22Rv1 (cell line): ENCODE measurements at regions not wholly inside any gene's neighbourhood (a gene's known extent, or its start where the extent isn't known, plus 50 kb on each side); places are given as distances from the start of the nearest gene placed in this dataset.

Source experiments
- ZFX ChIP-seq: fragments of 450-650 bp; IDR thresholded peaks from 2 replicates; pipeline ENCODE4 v1.6.1; 2017; ENCODE audit warnings: antibody characterized with exemption, borderline replicate concordance
- TF ChIP-seq, protein P1 (sequence below): fragments of 450-650 bp; IDR thresholded peaks from 2 replicates; pipeline ENCODE4 v1.5.1; 2017; ENCODE audit warnings: mild to moderate bottlenecking

DNA sequence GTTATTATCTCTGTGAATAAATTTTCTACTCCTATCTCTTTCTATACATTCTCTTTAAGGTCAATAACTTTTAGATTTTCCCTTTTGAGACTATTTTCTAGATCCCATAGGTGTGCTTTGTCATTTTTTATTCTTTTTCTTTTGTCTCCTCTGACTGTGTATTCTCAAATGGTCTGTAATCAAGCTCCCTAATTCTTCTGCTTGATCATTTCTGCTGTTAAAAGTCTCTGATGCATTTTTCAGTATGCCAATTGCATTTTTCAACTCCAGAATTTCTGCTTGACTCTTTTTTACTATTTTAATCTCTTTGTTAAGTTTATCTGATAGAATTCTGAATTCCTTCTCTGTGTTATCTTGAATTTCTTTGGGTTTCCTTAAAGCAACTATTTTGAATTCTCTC lies 78.2 kb downstream of the THNSL1 start:
- TF ChIP-seq, protein P1, sequence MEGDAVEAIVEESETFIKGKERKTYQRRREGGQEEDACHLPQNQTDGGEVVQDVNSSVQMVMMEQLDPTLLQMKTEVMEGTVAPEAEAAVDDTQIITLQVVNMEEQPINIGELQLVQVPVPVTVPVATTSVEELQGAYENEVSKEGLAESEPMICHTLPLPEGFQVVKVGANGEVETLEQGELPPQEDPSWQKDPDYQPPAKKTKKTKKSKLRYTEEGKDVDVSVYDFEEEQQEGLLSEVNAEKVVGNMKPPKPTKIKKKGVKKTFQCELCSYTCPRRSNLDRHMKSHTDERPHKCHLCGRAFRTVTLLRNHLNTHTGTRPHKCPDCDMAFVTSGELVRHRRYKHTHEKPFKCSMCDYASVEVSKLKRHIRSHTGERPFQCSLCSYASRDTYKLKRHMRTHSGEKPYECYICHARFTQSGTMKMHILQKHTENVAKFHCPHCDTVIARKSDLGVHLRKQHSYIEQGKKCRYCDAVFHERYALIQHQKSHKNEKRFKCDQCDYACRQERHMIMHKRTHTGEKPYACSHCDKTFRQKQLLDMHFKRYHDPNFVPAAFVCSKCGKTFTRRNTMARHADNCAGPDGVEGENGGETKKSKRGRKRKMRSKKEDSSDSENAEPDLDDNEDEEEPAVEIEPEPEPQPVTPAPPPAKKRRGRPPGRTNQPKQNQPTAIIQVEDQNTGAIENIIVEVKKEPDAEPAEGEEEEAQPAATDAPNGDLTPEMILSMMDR: no peak
- TF ChIP-seq ZFX: no peak
